Colonic mucosa (tissue), 4 donors: ENCODE measurements at regions not wholly inside any gene's neighbourhood (a gene's known extent, or its start where the extent isn't known, plus 50 kb on each side); places are given as distances from the start of the nearest gene placed in this dataset.

Source experiments
- DNase-seq: peaks from one replicate; pipeline ENCODE4 v3.0.0-alpha.2; 2020
- H3K27ac ChIP-seq: fragments of 200-600 bp; one replicate; pipeline ENCODE4 v1.8.0; 2021
- H3K27me3 ChIP-seq: fragments of 200-600 bp; one replicate; pipeline ENCODE4 v1.8.0; 2021
- H3K36me3 ChIP-seq: fragments of 200-600 bp; one replicate; pipeline ENCODE4 v1.8.0; 2021
- H3K4me1 ChIP-seq: fragments of 200-600 bp; one replicate; pipeline ENCODE4 v1.8.0; 2021; ENCODE audit warnings: mild to moderate bottlenecking
- H3K4me3 ChIP-seq: fragments of 200-600 bp; one replicate; pipeline ENCODE4 v1.8.0; 2021
- H3K9ac ChIP-seq, 2 donors: one replicate each; pipeline ENCODE4 v1.7.0; 2013; ENCODE audit warnings: control low read depth in 2 of 2, low read depth in 2 of 2, low read length in 2 of 2
- H3K9me3 ChIP-seq: fragments of 200-600 bp; one replicate; pipeline ENCODE4 v1.8.0; 2021
- CTCF ChIP-seq: fragments of 200-600 bp; IDR thresholded peaks from one replicate; pipeline ENCODE4 v1.8.0; 2022; ENCODE audit warnings: antibody characterized with exemption, mild to moderate bottlenecking
- intact Hi-C: fragments of 100-400 bp; cut with DNase I; formaldehyde crosslinking; loops from one replicate; pipeline ENCODE4 v1.14.1; 2022
- donor health status: healthy.
- donor health status: DM: no; HTN: no; CAD: no.
- donor health status: DM: no; HTN: no; CAD: no.

GRCh38 chr4:110978761-110979160 is 355.9 kb upstream of the PITX2 start:
- intact Hi-C loops, result no loop called here
- Histone ChIP-seq H3K36me3 (no peaks in the 10 kb centered on the region), H3K27ac (no peak overlapping the region), H3K27me3 (no peaks in the 10 kb centered on the region), H3K9ac (no peak overlapping the region), H3K9me3 (no peaks in the 10 kb centered on the region), H3K4me1 (no peaks in the 10 kb centered on the region), H3K4me3 (no peak overlapping the region)
- DNase-seq, result no peak
- no peak for TF ChIP-seq CTCF

- intact Hi-C loops, result no loop called here
Observed at GRCh38 chr4:110982486-110982885, 359.6 kb upstream of the PITX2 start.

GRCh38 chr4:110988722-110989121 is 365.8 kb upstream of the PITX2 start:
- H3K4me1 ChIP-seq, result no peaks in the 10 kb centered on the region
- H3K27me3 ChIP-seq, result no peaks in the 10 kb centered on the region
- TF ChIP-seq CTCF, result no peak
- no peak overlapping the region for H3K27ac ChIP-seq
- DNase-seq, result no peak
- H3K9ac ChIP-seq, result no peak overlapping the region
- no peak overlapping the region for H3K4me3 ChIP-seq
- intact Hi-C loops, result no loop called here
- no peaks in the 10 kb centered on the region for H3K9me3 ChIP-seq
- H3K36me3 ChIP-seq, result no peaks in the 10 kb centered on the region

More at GRCh38 chr4:110982486-110982885, 359.6 kb upstream of the PITX2 start:
- no peaks in the 10 kb centered on the region for H3K27me3 ChIP-seq
- H3K4me3 ChIP-seq, result no peak overlapping the region
- H3K4me1 ChIP-seq, result no peaks in the 10 kb centered on the region
- H3K9me3 ChIP-seq, result no peaks in the 10 kb centered on the region
- no peak for TF ChIP-seq CTCF
- no peak overlapping the region for H3K9ac ChIP-seq
- no peak overlapping the region for H3K27ac ChIP-seq
- no peak for DNase-seq
- H3K36me3 ChIP-seq, result no peaks in the 10 kb centered on the region

- no peak for DNase-seq
- H3K4me1 ChIP-seq, result no peaks in the 10 kb centered on the region
- no peak overlapping the region for H3K4me3 ChIP-seq
- no peak for TF ChIP-seq CTCF
- H3K27me3 ChIP-seq, result no peaks in the 10 kb centered on the region
- no peak overlapping the region for H3K27ac ChIP-seq
- H3K36me3 ChIP-seq, result no peaks in the 10 kb centered on the region
- intact Hi-C loops, result no loop called here
- no peaks in the 10 kb centered on the region for H3K9me3 ChIP-seq
- H3K9ac ChIP-seq, result no peak overlapping the region
Observed at GRCh38 chr4:110989125-110989524, 366.2 kb upstream of the PITX2 start.

GRCh38 chr4:110994781-110995180 is 371.9 kb upstream of the PITX2 start:
- Histone ChIP-seq H3K27me3 (no peaks in the 10 kb centered on the region), H3K4me1 (no peaks in the 10 kb centered on the region), H3K4me3 (no peak overlapping the region), H3K9me3 (no peaks in the 10 kb centered on the region), H3K27ac (no peak overlapping the region), H3K36me3 (no peaks in the 10 kb centered on the region), H3K9ac (no peak overlapping the region)
- no peak for DNase-seq
- intact Hi-C loops, result no loop called here
- TF ChIP-seq CTCF, result no peak

GRCh38 chr4:110998320-110998719 is 375.4 kb upstream of the PITX2 start:
- intact Hi-C loops, result no loop called here
- no peaks in the 10 kb centered on the region for H3K27me3 ChIP-seq
- TF ChIP-seq CTCF, result no peak
- no peaks in the 10 kb centered on the region for H3K4me1 ChIP-seq
- H3K36me3 ChIP-seq, result no peaks in the 10 kb centered on the region
- no peak overlapping the region for H3K27ac ChIP-seq
- no peak overlapping the region for H3K9ac ChIP-seq
- H3K4me3 ChIP-seq, result no peak overlapping the region
- DNase-seq, result no peak
- H3K9me3 ChIP-seq, result no peaks in the 10 kb centered on the region
